Stimulated activated CD8-positive, alpha-beta memory T cell treated with anti-CD3 and anti-CD28 coated beads, Interleukin-4, amount 100 ng/mL, for 48 hours (primary cell): ENCODE measurements at regions not wholly inside any gene's neighbourhood (a gene's known extent, or its start where the extent isn't known, plus 50 kb on each side); places are given as distances from the start of the nearest gene placed in this dataset.

Experiments
- DNase-seq: peaks from one replicate; pipeline ENCODE4 v3.0.0-alpha.2; 2020

DNA sequence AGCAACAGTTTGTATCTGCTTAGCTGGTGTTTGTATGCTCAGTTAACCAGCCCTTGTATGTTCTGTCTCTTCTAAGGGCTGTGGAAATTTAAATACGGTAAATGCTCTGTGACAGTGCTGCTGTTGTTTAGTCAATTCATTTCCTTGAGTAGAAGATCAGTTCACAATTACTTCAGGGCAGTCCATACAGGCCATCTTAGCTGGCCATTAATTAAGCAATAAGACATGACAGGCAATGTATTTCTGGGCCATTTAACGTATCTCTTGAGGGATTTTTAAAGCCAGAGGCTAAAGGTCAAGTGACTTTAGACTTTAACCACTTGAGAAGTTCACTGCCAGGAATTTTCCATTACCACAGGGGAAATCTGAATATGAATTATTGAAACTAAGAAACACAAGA lies 351.8 kb downstream of the ZIC1 start:
- DNase-seq = no peak

DNA sequence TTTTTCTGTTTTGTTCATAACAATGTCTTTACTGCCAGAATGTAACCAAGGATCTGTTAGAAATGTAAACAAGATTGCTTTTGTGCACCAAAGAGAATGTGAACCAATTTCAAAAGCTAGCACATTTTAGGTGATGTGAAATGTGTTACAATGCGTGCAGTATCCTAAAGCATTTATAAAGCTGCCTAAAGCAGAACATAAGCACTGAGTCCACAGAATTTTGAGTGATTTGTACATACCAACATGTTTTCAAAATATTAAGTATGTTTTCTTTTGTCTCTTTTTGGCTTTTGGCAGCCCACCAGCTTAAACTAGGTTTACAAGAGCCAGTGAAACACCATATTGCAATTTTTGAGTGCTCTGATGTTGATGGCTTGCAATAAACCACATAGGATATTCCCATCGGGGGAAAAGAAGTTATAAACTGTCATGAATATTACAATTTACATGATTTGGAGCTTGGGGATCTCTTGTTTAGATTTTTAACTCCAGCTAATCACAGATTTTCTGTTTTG lies 364.0 kb downstream of the ZIC1 start:
- no peak for DNase-seq

- no peak for DNase-seq
Observed at GRCh38 chr3:147775411-147775810, 366.2 kb downstream of the ZIC1 start.

GRCh38 chr3:147775816-147776530 lies 366.8 kb downstream of the ZIC1 start:
- DNase-seq = no peak

DNA sequence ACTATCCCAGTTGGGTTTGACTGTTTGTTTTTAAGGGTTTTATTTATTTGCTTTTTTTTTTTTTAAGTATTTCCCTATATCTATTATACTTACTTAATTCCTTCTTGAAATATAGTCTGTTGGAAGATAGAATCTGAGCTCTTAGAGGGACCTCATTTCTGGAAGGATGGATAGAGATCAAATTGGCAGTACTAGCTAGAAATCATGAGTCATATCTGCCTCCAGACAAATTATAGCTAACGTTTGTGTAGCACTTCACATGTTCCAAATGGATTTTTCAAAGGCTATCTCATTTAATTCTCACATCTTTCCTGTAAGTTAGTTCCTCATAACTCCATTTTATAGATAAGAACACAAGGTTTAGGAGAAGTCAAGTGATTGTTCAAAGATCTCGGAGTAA lies 384.7 kb downstream of the ZIC1 start:
- no peak for DNase-seq

GRCh38 chr3:147794596-147794995 lies 385.4 kb downstream of the ZIC1 start:
- no peak for DNase-seq

DNA sequence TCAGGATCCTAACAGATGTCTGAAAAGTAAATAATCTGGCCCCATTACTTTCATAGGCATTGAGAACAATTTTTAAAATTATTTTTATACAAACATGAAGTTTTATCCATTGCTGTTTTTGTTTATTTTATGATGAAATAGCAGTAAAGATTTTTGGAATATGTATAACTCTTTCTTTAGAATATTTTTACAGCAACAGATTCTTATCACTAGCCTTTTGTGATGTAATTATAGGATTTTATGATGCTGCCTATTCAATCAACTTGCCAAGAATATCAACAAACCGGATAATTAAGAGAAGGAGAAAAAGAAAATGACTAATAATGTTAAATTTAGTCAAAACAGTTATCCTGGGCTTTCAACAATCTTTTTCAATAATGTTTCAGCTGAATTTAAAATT lies 386.3 kb downstream of the ZIC1 start:
- no peak for DNase-seq

DNA sequence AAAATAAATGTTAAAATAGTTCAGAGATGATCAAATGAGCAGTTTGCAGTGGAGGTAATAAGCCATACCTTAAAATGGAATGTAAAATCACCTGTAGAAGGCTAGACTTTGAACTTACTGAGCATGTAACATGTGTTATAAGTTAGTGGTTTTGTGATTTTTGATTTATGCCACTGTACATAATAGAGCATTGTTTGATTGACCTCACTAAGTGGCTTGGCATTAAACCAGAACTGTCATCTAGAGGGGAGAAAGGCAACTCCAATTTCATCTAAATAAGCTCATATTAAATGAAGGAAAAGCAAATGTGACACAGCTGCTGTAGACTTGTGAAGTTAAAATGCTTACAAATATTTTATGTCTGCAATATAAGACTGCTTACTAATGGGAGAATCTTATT lies 387.9 kb downstream of the ZIC1 start:
- no peak for DNase-seq

DNA sequence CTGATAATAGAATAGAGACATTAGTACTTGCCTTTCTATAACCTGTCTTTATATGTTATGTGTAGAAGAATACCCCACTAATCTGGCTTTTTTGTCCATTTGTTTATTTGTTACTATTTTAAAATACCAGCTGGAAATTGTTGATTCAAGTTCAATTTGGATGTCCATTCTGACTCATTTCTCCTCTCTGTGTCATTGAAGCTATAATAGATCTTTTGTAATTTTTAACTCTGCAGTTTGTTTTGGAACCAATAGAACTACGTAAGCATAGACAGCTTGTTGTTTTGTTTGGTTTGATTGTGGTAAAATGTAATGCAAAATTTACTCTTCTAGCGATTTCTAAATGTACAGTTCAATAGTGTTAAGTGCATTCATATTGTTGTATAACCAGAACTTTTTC lies 390.4 kb downstream of the ZIC1 start:
- DNase-seq = no peak

- DNase-seq = no peak
Observed at GRCh38 chr3:147807776-147808175, 398.6 kb downstream of the ZIC1 start.

- no peak for DNase-seq
Observed at GRCh38 chr3:147809206-147809605, 400.0 kb downstream of the ZIC1 start.

DNA sequence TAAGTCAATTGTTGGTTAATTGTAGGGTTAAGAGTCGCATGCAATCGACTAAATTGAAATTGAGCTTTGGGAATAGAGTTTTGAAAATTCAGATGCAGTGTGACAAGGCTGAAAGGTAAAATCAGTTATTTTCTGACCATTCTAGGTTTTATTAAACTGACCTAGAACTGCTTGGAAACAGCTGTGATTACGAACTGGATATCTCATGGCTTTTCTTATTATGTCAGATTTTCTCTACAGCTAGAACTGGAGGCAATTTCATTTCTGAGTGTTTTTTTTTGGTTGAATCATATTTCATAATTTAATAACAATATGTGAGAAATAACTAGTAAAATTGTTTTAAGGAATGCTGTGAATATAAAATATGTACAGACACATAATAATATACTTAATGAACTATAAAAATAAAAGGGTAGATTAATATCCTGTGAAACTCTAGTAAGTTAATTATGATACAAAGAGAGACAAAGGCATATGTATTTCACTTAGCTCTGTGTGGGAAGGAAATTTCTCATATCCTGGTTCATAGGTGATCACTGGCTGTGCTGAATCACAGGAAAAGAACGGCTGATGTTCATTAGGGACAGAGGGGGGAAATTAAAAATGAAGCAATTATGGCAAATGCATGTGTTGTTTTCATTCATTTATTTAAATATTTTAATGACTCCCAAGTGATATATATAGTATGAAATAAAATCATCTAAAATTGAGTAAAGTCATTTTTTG lies 403.2 kb downstream of the ZIC1 start:
- no peak for DNase-seq

- DNase-seq = no peak
Observed at GRCh38 chr3:147813256-147813655, 404.1 kb downstream of the ZIC1 start.

DNA sequence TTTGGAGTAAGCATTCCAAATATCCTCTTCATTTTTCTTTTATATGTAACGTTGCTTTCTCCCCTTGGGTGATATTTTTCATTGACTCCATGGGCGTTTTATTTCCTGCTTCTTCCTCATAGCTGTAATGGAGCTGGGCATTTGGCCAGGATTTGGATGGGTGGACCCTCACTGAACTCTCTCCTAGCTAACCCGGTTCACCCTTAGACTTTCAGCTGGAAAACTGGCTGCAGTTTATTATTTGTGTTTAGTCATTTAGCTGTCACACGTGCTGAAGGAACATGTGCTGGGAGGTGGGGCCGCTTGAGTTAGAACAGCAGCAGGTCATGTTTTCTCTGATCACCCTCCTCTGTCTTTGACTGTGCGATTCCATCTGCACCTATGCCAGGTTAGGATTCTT lies 407.6 kb downstream of the ZIC1 start:
- no peak for DNase-seq

DNA sequence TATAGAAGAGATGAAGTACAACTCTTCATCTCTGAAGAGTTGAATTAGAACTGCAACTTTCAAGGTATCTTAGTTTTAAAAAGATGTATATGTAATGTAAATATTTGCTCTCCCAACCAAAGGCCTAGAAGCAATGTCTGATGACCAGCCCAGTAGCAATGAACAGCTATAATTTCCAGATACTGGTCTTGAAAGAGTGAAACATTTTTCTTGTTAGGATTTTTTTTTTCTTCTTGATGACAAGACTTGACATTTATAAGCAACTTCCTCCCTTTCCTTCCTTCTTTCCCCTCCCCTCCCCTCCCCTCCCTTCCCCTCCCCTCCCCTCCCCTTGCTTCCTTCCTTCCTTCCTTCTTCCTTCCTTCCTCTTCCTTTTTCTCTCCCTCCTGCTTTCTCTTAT lies 423.4 kb downstream of the ZIC1 start:
- DNase-seq = no peak

DNA sequence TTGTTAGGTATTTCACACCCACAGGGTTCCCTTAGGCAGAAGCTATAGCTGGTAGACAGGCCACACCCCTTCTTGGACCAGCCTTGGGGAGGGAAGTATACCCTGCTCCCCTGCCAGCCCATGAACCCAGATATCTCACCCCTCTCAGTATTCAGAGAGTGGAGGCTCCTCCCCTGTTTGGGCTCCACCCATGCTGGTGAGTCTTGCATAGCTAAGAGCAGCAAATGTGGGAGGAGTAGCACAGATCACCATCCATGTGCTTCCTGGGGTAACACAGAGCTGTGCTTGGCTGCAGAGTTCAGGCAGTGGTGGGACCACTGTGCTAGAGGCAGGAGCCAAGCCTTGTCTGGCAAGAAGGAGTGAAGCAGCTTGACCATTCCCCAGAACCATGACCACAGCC lies 427.2 kb downstream of the ZIC1 start:
- DNase-seq = no peak

DNA sequence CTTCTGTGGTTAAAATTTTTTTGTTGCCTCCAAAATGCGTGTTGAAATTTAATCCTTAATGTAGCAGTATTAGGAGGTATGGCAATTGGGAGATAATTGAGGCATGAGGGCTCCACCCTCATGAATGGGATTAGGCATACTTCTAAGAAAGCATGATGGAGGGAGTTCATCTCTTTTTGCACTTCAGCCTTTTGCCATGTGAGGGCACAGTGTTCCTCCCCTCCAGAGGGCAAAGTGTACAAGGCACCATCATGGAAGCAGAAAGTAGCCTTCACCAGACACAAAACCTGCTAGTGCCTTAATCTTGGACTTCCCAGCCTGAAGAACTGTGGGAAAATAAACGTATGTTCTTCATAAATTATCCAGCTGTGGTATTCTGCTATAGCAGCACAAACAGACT lies 429.5 kb downstream of the ZIC1 start:
- no peak for DNase-seq

- no peak for DNase-seq
Observed at GRCh38 chr3:147843331-147843730, 434.2 kb downstream of the ZIC1 start.

DNA sequence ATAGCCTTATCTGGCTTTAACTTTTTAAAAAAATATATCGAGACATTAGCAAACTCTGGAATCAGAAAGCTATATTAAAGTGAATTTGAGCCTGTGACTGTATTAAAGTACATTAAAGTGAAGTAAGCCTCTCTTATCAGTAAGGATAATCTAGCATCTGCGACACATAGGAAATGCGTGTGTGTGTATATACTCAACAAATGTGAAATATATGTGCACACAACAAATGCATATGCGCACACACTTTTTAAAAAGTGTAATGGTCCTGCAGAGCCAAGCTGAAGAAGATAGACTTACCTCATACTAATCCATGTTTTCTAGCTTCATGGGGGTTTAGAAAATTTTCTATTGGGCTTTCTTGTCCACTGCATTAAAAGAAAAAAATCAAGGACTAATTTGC lies 437.1 kb downstream of the ZIC1 start:
- no peak for DNase-seq

DNA sequence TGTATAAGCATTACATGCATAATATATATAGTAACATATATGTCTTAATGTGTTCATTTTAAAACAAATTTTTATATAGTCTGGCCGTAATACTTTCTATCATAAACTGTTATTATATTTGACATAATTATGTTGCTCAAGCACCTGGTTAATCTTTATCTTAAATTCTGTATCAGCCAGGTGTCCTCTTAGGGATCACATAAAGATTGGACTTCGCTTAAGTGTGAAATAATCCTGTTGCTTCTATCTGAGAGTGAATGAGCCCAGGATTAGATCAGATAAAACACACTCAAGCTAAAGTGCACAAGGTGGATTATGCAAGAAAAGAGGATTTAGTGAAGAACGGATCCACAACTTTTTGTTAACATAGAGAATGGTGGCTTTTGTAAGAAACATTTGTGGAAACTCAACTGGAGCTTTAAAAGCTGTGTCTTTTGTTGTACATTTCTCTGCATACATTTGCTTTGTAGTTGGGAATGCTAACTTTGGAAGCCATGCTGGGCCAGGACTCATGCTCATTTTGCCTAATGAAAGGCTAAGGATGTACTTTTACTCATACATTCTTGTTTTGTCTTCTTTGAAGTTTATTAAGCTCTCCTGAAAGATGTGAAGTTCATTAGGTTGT lies 437.8 kb downstream of the ZIC1 start:
- no peak for DNase-seq

DNA sequence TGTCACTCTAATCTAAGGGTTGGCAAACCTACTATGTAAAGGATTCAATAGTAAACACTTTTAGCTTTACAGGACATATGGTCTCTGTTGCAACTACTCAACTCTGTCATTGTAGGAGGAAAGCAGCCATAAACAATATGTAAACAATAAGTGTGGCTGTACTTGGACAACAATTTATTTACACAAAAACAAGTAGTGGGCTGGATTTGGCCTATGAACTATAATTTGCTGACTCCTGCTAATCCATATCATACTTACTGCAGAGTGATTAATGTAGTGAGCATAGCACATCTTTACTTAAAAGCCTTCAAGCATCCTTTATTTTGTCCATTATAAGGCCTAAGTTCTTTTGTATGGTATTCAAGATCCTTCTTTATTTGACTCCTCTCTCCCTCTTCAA lies 441.9 kb downstream of the ZIC1 start:
- no peak for DNase-seq

GRCh38 chr3:147854542-147854941 lies 445.4 kb downstream of the ZIC1 start:
- no peak for DNase-seq

GRCh38 chr3:147864754-147865354 lies 455.7 kb downstream of the ZIC1 start:
- no peak for DNase-seq

DNA sequence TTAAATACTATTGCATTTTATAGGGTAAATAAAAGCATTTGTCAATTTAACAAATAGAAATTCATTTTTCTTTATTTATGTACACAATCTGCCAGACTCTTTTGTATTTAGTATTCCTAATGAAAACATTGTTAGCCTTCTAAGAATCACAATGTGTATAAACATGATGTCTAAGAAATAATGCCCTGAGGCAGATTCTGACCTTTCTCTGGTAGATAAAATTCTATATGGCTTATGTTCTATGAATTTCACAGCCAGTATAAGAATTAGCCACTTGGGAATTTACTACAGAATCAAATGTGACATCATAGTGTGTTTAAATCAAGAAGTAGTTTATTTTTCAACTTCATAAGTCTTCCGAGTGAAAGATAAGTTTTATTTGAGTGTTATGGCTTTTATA lies 457.4 kb downstream of the ZIC1 start:
- DNase-seq = no peak
